Tibial artery (tissue), 4 donors: ENCODE measurements at regions not wholly inside any gene's neighbourhood (a gene's known extent, or its start where the extent isn't known, plus 50 kb on each side); places are given as distances from the start of the nearest gene placed in this dataset.
A peak's percentile ranks its signal among the peaks of the same experiment; 100 is the strongest.

Experiments
- DNase-seq, 2 donors: peaks; one replicate each; pipeline ENCODE4 v3.0.0-alpha.2; 2019
- H3K27ac ChIP-seq, 2 donors: fragments of 200-600 bp; sonication (generic) in 1 of 2; 1 replicate in 1 of 2; 2 replicates in 1 of 2; pipeline ENCODE4 v1.5.1; 2018 to 2019; ENCODE audit warnings: mild to moderate bottlenecking in 1 of 2
- H3K27me3 ChIP-seq, 2 donors: fragments of 200-600 bp; sonication (generic) in 1 of 2; one replicate each; pipeline versions ENCODE4 v1.5.1 to v1.6.0; 2016 to 2019
- H3K36me3 ChIP-seq, 3 donors: fragments of 200-600 bp; sonication (generic) in 2 of 3; one replicate each; pipeline ENCODE4 v1.5.1; 2016 to 2019; ENCODE audit warnings: mild to moderate bottlenecking in 2 of 3
- H3K4me1 ChIP-seq, 4 donors: fragments of 200-600 bp; sonication (generic) in 2 of 4; 1 replicate in 3 of 4; 2 replicates in 1 of 4; pipeline ENCODE4 v1.5.1; 2016 to 2019
- H3K4me3 ChIP-seq, 2 donors: fragments of 200-600 bp; sonication (generic) in 1 of 2; 1 replicate in 1 of 2; 2 replicates in 1 of 2; pipeline ENCODE4 v1.5.1; 2018 to 2019; ENCODE audit warnings: mild to moderate bottlenecking in 2 of 2
- H3K9me3 ChIP-seq, 3 donors: fragments of 200-600 bp; sonication (generic) in 1 of 3; one replicate each; pipeline ENCODE4 v1.5.1; 2016 to 2019
- CTCF ChIP-seq, 2 experiments: fragments of 200-600 bp in 1 of 2; fragments of 450-650 bp in 1 of 2; IDR thresholded peaks; one replicate each; pipeline ENCODE4 v1.5.1; 2017 to 2019; ENCODE audit warnings: antibody characterized with exemption in 2 of 2, mild to moderate bottlenecking in 1 of 2, moderate library complexity in 1 of 2
- intact Hi-C: fragments of 100-400 bp; cut with DNase I; formaldehyde crosslinking; loops from one replicate; pipeline ENCODE4 v1.15.0; 2023; ENCODE audit warnings: low total_unique reads

GRCh38 chr15:93319121-93319814 lies 230.3 kb upstream of the RGMA start:
- H3K27ac ChIP-seq: peak overlapping the region in 1 of 2 donors; percentile 18
- no peaks in the 10 kb centered on the region for H3K27me3 ChIP-seq
- TF ChIP-seq CTCF (IDR thresholded peaks at IDR 0.05): no peak
- H3K4me1 ChIP-seq: peaks cover 0 to 5% (median 0%) of the 10 kb centered on the region in 4 donors
- DNase-seq: no peak
- no peaks in the 10 kb centered on the region for H3K36me3 ChIP-seq
- no peak overlapping the region for H3K4me3 ChIP-seq
- intact Hi-C loops: no loop called here
- H3K9me3 ChIP-seq: no peaks in the 10 kb centered on the region

- no peaks in the 10 kb centered on the region for H3K9me3 ChIP-seq
- no peak for TF ChIP-seq CTCF (IDR thresholded peaks at IDR 0.05)
- no peak overlapping the region for H3K27ac ChIP-seq
- DNase-seq: no peak
- H3K4me1 ChIP-seq: peaks cover 0 to 5% (median 0%) of the 10 kb centered on the region in 4 donors
- intact Hi-C loops: no loop called here
- H3K36me3 ChIP-seq: no peaks in the 10 kb centered on the region
- H3K27me3 ChIP-seq: no peaks in the 10 kb centered on the region
- H3K4me3 ChIP-seq: no peak overlapping the region
Observed at GRCh38 chr15:93317772-93318171, 228.8 kb upstream of the RGMA start.

- Histone ChIP-seq H3K4me1 (no peaks in the 10 kb centered on the region), H3K27ac (no peak overlapping the region), H3K36me3 (no peaks in the 10 kb centered on the region), H3K9me3 (no peaks in the 10 kb centered on the region), H3K27me3 (no peaks in the 10 kb centered on the region), H3K4me3 (no peak overlapping the region)
- no peak for DNase-seq
- intact Hi-C loops: no loop called here
- no peak for TF ChIP-seq CTCF (IDR thresholded peaks at IDR 0.05)
Observed at GRCh38 chr15:93314245-93314644, 225.2 kb upstream of the RGMA start.

- no peak for DNase-seq
- intact Hi-C loops: no loop called here
- H3K36me3 ChIP-seq: no peaks in the 10 kb centered on the region
Observed at GRCh38 chr15:93312891-93313486, 224.0 kb upstream of the RGMA start.

GRCh38 chr15:93311620-93312019 lies 222.6 kb upstream of the RGMA start:
- H3K4me3 ChIP-seq: no peak overlapping the region
- no peaks in the 10 kb centered on the region for H3K9me3 ChIP-seq
- intact Hi-C loops: no loop called here
- no peak for DNase-seq
- H3K4me1 ChIP-seq: no peaks in the 10 kb centered on the region
- H3K27ac ChIP-seq: no peak overlapping the region
- no peaks in the 10 kb centered on the region for H3K27me3 ChIP-seq
- H3K36me3 ChIP-seq: no peaks in the 10 kb centered on the region
- TF ChIP-seq CTCF (IDR thresholded peaks at IDR 0.05): no peak

More at GRCh38 chr15:93312891-93313486, 224.0 kb upstream of the RGMA start:
- H3K27ac ChIP-seq: no peak overlapping the region
- TF ChIP-seq CTCF (IDR thresholded peaks at IDR 0.05): no peak
- no peak overlapping the region for H3K4me3 ChIP-seq
- H3K27me3 ChIP-seq: no peaks in the 10 kb centered on the region
- H3K4me1 ChIP-seq: no peaks in the 10 kb centered on the region
- no peaks in the 10 kb centered on the region for H3K9me3 ChIP-seq
